ENCODE measurements at regions not wholly inside any gene's neighbourhood (a gene's known extent, or its start where the extent isn't known, plus 50 kb on each side); places are given as distances from the start of the nearest gene placed in this dataset.
A peak's percentile ranks its signal among the peaks of the same experiment; 100 is the strongest.
"Not testable (repeated sequence)": the region's sequence is repeated elsewhere in the genome, so short reads cannot be mapped to it uniquely, and the experiment has no call there.

DNA sequence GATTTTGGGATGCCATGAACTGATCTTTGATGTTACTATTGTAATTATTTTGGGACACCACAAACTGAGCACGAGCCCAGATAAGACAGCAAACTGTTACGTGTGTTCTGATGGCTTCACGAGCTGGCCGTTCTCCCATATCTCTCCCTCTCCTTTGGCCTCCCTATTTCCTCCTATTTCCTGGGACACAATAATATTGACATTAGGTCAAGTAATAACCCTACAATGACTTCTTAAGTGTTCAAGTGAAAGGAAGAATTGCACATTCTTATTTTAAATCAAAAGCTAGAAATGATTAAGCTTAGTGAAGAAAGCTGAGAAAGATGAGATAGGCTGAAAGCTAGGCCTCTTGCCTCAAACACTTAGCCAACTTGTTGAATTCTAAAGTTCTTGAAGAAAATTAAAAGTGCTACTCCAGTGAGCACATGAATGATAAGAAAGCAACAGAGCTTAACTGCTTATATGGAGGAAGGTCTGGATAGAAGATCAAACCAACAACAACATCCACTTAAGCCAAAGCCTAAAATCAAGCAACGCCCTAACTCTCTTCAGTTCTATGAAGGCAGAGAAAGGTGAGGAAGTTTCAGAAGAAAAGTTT, 247.1 kb downstream of the LRRC70 start:
- no peak for DNase-seq

DNA sequence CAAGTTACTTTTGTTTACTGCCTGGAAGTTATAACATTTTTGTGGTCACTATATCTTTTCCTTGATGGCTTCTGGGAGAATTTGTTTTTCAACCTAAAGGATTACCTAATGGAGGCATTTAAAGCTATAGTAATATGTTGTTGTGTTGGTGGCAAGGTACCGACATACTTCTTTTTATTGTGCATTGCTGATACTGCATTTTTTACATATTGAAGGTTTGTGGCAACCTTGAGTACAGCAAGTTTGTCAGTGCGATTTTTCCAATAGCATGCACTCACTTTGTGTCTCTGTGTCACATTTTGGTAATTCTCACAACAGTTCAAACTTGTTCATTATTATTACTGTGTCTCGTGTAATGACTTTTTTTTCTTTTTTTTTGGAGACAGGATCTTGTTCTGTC, 246.3 kb downstream of the LRRC70 start:
- DNase-seq = no peak

DNA sequence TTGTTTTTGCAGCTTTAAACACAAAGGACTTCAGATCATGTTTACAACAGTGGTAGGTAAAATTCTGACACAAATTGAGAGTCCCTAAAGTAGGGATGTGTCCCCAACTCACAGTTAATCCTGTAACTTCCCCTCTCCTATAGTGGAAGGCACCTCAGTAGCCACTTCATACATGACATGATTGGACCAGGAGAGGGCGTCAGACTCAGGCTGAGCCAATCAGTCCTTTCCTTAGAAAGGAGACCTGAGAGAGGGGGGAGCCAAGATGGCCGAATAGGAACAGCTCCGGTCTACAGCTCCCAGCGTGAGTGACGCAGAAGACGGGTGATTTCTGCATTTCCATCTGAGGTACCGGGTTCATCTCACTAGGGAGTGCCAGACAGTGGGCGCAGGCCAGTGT, 238.4 kb downstream of the LRRC70 start:
- DNase-seq = not testable (repeated sequence)

DNA sequence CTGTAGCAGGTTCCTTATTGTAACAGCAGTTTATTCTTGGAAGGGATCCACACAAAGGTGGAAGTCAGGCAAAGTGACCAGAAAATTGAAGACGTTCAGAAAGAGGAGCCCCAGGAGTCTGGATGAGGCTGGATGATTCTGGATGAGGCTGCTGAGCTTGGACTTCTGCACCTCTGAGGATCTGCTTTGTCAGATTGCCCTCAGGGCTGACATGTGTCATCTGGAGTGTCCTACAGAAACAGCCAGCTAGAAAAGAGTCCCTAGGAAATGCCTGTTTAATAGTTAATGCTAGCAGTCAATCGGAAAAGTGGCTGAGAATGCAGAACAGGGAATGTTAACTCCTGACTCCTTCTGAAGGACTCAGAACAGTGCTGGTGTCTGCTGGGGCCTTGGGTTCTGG, 236.4 kb downstream of the LRRC70 start:
- no peak for DNase-seq

DNA sequence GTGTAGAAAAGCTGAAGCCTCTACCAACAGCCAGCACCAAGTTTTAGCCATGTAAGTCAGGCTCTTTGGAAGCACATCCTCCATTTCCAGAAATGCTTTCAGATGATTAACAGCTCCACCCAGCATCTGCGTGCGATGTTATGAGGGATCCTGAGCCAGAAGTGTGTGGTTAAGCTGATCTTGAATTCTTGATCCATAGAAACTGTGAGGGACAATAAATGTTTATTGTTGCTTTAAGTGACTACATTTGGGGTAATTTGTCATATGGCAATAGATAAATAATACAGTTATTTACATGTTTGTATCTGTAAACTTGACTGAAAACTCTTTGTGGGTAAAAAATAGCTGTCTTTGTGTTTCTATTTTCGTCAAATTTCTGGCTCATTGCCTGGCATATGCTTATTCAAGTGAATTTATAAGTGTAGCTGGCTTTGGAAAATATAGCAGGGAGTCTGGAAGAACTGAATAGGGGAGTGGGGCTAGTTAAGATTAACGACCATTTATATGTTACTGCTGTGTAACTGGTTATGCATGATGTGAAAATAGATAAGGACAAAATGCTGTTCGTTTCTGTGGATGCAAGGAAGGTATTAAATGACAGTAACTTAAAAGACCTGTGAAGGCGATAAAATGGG, 234.1 kb downstream of the LRRC70 start:
- no peak for DNase-seq

DNA sequence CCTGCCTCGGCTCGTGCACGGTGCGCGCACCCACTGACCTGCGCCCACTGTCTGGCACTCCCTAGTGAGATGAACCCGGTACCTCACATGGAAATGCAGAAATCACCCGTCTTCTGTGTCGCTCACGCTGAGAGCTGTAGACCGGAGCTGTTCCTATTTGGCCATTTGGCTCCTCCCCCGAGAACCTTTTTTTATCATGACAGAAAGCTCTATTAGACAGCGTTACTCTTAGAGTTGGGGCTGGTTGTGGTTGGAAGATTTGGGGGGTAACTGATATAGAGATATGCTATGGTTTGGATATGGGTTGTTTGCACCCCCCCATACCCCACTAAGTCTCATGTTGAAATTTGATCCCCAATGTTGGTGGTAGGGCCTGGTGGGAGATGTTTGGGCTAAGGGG, 226.2 kb downstream of the LRRC70 start:
- DNase-seq = not testable (repeated sequence)

DNA sequence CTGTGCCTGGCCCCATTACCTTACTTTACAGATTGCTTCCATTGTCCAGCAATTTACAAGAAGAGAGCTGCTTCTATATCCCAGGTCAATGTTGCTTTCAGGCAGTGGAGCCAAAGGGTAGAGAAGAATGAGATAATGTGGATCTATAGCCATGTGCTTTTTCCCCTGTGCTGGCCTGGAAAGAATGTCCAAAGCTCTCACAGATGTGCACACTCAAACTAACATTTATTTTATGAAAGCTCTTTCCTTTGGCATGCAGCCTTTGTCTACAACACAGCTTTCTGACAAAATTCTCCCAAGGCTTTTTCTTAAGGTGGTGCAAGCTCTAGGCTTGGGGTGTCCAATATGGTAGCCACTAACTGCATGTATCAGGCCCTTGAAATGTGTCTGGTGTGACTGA, 217.3 kb downstream of the LRRC70 start:
- DNase-seq = no peak

DNA sequence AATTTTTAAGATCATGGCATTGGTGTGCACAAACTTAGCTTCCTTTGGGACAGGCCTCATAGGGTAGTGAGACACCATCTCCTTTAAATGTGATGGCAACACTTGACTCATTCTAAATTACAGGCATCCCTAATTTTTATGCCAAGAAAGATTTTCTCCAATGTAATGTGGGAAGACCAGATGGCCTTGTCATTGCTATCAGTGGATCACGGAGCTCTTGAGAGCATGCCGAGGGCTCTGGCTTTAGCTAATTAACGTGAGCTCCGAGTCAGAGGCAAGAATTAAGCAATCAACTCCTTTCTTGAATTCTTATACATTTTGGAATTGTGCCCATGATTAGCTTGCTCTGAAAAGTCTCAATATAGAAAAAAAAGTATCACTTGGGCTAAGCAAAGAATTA, 215.8 kb downstream of the LRRC70 start:
- DNase-seq = no peak

DNA sequence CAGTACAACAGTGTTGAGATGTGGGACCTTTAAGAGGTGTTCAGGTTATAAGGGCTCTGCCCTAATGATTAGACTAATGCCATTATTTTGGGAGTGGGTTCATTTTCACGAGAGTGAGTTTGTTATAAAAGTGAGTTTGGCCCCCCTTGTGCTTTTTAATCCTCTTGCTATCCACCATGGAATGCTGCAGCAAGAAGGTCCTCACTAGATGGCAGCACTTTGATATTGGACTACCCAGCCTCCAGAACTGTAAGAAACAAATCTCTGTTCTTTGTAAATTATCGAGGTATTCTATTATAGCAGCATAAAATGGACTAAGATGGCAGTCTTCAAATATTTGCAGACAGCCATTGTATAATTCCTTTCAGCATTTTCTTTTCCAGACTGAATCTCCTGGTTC, 212.4 kb downstream of the LRRC70 start:
- DNase-seq = no peak

DNA sequence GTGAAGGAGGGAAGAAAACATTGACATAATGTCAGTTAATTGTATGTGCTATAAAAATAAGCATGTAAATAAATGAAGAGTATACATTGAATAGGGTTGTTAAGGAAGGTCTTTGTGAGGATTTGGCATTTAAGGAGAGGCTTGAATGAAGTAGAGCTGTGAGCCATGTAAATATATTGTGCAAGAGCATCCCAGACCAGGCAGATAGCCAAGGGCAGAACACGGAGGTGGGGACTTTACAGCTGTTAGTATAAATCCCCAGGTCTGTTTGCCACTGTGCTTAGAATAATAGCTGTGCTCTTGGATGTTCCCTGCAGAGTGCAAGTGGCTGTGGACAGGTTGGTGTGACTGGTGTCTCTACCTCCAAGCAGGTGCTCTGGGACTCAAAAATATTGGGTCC, 211.7 kb downstream of the LRRC70 start:
- DNase-seq = peak; percentile 3

DNA sequence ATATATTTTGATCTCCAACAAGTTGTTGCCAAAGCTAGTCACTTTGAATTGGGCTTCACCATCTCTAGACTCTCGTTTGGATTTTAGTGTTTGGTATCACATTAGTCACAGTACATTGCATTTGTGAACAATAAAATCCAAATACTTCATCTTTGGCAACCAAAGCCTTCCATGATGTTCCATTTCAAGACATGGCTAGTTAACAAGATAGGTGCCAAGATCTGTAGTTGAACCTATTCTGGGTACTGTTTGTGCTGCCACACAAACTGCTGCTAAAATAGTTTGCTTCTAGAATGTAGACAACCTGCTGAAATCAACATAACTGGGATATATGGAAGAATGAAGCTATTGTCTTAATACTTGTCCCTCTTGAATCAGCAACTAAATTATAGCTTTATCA, 207.5 kb downstream of the LRRC70 start:
- DNase-seq = no peak

DNA sequence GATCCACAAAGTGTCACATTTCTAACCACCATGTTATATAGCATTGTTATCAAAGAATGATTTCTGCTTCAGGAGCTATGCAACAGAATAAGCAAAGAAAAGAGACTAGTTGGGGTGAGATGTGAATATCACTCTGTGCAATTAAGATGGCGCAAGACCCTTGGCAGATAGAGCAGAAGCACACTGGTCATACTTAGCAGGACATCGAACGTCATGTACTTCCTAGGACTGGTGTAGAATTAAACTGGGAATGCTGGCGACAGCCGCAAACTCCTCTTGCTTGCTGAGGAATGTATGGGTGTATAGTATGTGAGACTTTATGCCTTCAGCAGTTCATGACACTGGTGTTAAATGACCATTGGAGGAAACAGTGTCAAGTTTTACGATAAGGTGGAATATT, 207.0 kb downstream of the LRRC70 start:
- no peak for DNase-seq

DNA sequence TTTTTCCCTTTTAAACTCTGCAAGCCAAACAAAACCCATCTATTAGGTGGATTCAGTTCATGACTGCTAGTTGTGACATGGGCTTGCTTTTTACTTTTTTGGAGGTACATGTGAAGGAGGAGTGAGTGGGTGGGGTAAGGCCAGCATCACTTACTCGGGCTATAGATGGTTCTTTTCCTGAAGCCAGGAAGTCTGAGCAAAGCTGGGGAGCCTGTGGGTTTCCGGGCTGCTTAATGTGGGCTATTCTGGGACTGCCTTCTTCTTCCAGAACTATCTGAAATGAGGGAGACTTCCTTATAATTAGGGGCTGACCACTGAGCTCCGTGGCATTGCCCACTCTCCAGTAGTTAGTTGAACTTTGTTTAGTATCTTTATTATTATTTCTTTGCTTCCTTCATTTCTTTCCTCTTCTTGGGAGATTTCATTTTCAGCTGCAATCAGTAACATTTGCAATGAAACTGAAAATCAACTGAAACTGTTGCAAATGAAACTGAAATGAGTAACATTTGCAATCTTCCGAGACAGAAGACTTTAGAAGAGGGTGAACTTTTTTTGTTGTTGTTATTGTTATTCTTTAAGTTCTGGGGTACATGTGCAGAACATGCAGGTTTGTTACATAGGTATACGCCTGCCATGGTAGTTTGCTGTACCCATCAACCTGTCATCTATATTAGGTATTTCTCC, 204.9 kb downstream of the LRRC70 start:
- DNase-seq = no peak

DNA sequence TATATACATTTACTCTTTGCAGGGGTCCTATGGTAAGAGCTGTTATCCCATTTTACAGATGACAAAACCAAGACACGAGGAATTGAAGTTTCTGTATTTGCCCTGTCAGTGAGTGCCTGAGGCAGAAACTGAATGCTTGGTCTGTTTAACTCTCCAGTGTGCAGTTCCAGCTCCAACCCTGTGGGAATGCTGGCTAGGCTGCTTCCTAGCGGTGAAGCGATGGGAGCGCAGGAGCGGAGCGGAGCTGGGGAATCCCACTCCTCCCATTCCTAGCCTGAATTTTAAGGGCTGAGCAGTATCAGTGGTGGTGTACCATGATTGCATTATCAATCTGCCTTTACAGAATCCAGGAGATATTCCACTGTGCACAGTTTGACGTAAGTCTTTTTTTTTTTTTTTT, 202.3 kb downstream of the LRRC70 start:
- DNase-seq = no peak

DNA sequence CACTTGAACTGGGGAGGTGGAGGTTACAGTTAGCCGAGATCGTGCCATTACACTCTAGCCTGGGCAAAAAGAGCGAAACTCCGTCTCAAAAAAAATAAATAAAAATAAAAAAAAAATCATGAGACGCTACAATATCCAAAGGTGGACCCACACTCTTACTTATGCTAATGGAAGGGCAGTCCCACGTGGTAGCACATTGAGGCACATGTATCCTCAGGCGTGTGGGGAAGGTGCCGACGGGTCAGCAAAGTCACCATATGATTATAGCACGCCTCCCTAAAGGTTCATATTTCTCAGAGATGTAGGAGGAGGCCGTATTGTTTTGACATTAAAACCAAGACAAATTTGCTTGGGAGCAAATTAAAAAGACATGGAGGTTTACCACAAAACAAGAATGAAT, 201.6 kb downstream of the LRRC70 start:
- DNase-seq = no peak

DNA sequence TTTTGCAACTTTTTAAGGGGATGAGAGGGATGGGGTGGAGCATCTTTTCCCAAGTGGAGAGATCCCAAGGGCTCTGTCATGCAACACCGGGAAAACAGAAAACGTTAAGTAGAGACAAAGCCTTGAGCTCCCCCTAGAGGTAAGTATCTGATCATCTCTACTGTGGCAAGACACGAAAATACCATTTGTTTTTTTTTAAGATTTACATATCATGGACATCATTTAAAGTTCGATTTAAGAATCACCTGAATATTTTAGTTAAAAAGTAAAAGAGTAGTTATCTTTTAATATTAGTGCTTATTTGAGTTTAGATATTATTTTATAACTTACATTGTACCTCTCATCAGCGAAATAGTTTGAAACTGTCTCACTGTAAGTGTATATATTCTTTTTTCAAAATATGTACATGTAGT, 200.4 kb downstream of the LRRC70 start:
- DNase-seq = peak; percentile 52

DNA sequence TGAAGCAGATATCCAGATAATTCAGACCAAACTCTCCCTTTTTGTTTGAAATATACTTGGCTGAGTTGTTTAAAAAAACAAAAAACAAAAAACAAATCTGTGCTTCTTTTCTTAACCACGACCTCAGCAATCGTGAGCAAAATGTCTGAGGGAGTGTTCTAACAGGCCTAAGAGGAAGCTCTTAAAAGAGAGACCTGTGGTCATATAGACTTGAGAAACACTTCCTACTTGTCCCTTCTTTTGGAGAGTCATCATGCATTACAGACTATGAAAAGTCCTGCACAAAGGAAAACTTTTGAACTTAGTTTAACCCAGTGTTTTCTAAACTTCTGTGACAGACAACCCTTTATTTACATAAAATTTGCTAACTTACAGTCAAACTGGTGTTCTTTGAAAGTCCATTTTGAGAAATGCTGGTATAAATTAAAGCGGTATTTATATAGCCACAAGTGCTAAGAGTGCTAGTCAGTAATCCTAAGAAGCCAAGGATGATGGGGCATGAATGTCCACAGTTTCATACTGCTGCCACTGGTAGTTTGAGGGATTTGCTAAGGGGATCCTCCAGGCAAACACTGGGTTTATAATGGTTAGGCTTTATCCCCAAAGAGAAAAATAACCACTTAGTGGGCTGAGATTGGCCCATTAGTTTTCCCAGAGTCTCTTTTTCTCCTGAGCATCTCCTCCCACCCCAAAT, 199.8 kb downstream of the LRRC70 start:
- DNase-seq = no peak

DNA sequence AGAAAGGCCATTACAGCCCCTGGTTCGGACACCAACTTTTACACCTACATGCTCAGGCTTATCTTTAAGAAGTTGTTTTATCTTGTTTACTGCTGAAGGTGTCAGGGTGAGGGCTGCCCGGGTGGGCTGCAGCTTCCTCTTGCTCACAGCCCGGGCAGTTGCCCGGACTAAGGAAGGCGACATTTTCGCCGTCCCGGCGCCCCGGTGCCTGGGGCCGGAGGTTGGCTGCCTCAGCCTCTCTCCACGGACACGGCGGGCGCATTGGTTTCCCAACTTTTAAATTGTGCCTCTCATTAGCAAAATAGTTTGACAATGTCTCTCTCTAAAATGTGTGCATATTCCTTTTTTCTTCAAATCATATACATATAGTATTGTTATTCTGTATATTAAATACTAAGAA, 198.5 kb downstream of the LRRC70 start:
- not testable (repeated sequence) for DNase-seq

DNA sequence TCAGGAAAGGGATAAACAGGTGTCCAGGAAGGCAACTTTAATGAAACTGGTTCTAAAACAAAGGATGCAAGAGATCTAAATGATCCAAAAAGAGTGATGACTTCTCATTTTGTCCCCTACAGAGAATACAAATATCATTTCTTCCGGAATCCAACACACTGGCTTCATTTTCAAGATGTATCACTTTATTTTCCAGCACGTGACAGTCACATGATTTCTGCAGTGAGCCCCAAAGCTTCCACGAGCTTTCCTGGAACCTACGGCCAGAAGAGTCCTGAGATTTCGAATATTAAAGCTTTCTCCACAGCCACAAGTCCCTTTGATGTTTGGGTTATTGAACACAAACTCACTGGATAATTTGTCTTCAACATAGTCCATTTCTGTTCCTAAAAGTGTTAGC, 198.0 kb downstream of the LRRC70 start:
- not testable (repeated sequence) for DNase-seq

DNA sequence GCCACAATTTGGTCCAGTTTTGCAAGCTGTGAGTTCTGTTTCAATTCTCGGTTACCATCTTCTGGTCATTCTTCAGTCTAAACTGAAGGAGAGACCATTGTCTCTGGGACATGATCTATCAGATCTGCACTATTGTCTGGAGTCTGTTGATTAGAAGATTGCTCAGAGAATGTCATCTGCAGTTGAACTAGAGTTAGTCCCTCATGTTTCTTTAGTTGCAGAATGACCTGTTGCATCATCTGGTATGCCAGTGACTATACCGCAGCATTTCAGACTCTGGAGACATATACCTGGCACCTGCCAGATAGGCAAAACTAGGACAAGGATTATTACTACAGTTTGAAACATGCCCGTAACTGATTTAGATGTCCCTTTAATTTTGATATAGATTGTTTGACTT, 194.8 kb downstream of the LRRC70 start:
- DNase-seq = no peak

DNA sequence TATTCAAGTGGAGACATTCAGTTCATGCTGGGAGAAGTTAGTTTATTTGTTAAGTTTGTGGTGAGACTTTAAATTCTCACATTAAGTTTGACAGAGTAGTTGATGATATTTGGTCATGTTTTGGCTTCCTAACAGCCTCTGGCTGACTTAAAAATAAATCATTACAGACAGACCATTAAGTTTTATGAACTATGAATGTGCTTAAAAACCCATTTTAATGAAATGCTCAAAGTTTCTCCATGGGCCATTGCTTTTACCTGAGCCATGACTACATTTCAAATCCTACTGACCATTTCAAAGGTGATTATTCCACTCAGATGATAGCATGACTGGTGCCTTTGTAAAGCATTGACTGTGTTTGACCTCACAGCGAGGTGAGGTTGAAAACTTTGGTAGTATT, 192.7 kb downstream of the LRRC70 start:
- DNase-seq = no peak

DNA sequence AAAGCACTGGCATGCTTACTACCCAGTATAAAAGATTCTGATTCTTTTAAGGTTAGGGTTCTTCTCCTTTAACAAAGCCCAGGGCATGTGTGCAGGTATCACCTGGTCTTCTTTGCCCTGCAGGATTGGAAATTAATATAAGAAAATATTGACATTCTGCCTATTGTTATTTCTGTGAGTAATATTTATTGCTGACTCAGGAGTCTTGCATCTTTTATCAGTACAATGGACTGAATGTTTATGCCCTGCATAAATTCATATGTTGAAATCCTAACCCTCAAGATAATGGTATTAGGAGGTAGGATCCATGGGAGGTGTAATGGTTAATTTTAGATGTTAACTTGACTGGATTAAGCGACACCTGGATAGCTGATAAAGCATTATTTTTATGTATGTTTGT, 189.0 kb downstream of the LRRC70 start:
- DNase-seq = no peak

DNA sequence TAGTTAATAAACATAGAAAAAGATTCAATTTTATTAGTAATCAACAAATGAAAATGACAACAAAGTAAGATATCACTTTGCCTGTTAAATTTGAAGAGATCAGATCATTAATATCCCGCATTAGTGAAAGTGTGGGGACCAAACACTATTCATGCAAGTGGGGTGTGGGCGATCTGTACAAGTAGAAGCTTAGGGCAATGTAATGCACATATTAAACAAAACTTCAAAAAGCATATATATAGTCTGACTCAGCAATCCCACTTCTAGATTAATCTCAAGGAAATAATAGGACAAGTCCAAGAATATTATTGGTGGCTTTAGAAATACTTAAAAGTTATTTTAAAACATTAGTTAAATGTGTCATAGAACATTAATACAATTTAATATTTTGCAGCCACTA, 188.5 kb downstream of the LRRC70 start:
- no peak for DNase-seq

DNA sequence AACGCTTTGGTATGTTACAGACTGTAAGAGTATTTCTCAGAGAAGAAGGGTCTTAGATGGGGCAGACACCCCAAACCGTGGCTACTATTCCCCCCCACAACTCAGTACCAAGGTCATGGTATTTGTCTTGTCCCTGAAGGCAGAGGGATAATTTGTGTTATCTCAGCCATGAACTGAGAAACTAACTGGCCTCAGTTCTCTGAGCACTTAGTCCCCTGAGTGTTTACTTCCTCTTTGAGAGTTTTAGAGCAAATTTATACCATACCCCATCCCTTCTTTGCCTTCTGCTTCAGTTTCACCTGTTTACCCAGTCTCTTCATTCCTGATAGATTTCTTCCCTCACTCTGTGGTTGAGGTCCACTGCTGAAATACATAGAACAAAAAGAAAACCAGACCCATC, 183.9 kb downstream of the LRRC70 start:
- no peak for DNase-seq
